ENCODE measurements at regions not wholly inside any gene's neighbourhood (a gene's known extent, or its start where the extent isn't known, plus 50 kb on each side); places are given as distances from the start of the nearest gene placed in this dataset.

DNA sequence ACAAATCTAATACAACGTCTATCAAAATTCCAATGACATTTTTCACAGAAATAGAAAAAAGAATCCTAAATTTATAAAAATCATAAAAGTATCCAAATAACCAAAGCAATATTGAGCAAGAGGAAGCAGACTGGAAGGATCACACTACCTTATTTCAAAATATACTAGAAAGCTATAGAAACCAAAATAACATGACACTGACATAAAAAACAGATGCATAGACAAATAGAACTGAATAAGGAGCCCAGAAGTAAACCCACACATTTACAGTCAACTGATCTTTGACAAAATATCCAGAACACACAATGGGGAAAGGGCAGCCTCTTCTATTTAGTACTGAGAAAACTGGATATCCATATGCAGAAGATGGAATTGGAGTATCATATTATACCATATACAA, 217.5 kb downstream of the MACC1 start:
- Histone ChIP-seq H2AK5ac (ENCODE audit: low read depth, low read length) (no peak overlapping the region), H3K23ac (ENCODE audit: insufficient read length) (no peak overlapping the region), H3K56ac (replicated peaks; ENCODE audit: insufficient read length, low read depth, low read length) (no peak overlapping the region), H4K20me1 (replicated peaks in 1 of 2; ENCODE audit: control insufficient read depth in 1 of 2, insufficient read depth in 2 of 2, low read length in 2 of 2) (no peaks in the 10 kb centered on the region), H3K4me1 (replicated peaks in 1 of 4; ENCODE audit: control insufficient read depth in 3 of 4, insufficient read depth in 4 of 4, low read length in 3 of 4) (no peaks in the 10 kb centered on the region), H2BK5ac (ENCODE audit: low read depth, low read length) (no peak overlapping the region), H3K27me3 (replicated peaks in 1 of 4; ENCODE audit: control insufficient read depth in 3 of 4, extremely low read depth in 1 of 4, insufficient read depth in 3 of 4, low read length in 3 of 4) (no peaks in the 10 kb centered on the region), H4K8ac (ENCODE audit: extremely low read depth, insufficient read depth, low read length) (no peak overlapping the region), H3K79me1 (ENCODE audit: low read depth, low read length) (no peaks in the 10 kb centered on the region), H2BK12ac (ENCODE audit: low read depth, low read length) (no peak overlapping the region), H3K4me2 (ENCODE audit: insufficient read depth in 1 of 2, low read depth in 2 of 2, low read length in 2 of 2) (no peak overlapping the region), H4K5ac (ENCODE audit: insufficient read length, low read depth, low read length) (no peak overlapping the region), H3K23me2 (ENCODE audit: low read depth, low read length) (no peaks in the 10 kb centered on the region), H3K18ac (ENCODE audit: extremely low read depth, low read length) (no peak overlapping the region), H3K9me3 (ENCODE audit: insufficient read depth in 2 of 2, low read depth in 1 of 2, low read length in 1 of 2) (no peaks in the 10 kb centered on the region), H2BK120ac (replicated peaks; ENCODE audit: low read depth, low read length) (no peak overlapping the region), H3K4me3 (ENCODE audit: extremely low read depth in 1 of 4, insufficient read depth in 2 of 4, low read depth in 3 of 4, low read length in 4 of 4) (no peak overlapping the region), H2AFZ (ENCODE audit: low read length) (no peak overlapping the region), H2BK20ac (ENCODE audit: low read length) (no peak overlapping the region), H3K36me3 (ENCODE audit: control insufficient read depth in 2 of 4, insufficient read depth in 4 of 4, low read length in 3 of 4) (peaks cover 0 to 4% (median 0%) of the 10 kb centered on the region in 4 experiments; a peak in 2 of 8 replicates), H4K91ac (replicated peaks; ENCODE audit: insufficient read length, low read length) (no peak overlapping the region), H3K27ac (ENCODE audit: low read depth, low read length) (no peak overlapping the region), H3K4ac (replicated peaks; ENCODE audit: insufficient read length, low read depth, low read length) (no peak overlapping the region), H3K9ac (replicated peaks in 1 of 4; ENCODE audit: extremely low read depth in 1 of 4, low read depth in 3 of 4, low read length in 3 of 4) (no peak overlapping the region), H3K14ac (ENCODE audit: insufficient read length) (no peak overlapping the region), H3K79me2 (ENCODE audit: control insufficient read depth in 1 of 2, insufficient read depth in 2 of 2, low read length in 2 of 2) (peaks cover 0 to 10% of the 10 kb centered on the region in 2 experiments; a peak in 2 of 4 replicates), H2BK15ac (ENCODE audit: low read length) (no peak overlapping the region)
- FAIRE-seq (no peak), DNase-seq (ENCODE audit: low read depth in 1 of 2, low spot score in 2 of 2) (no peak)
- ChIA-PET POLR2A (ENCODE audit: partially characterized antibody) (no interaction called here), CTCF (ENCODE audit: partially characterized antibody) (interaction anchor here (0.6 kb wide), 1 partner anchor 536 kb away, joined by 3 read pairs; no protein-coding TSS in a partner anchor)
- 92% methylated on average over 1 of the region's 1 CpG; no CpG with 5 or more reads in 1 of the 2 experiments for WGBS, 2 experiments (ENCODE audit: extremely low coverage in 1 of 2, insufficient coverage in 1 of 2, insufficient read length in 1 of 2, insufficient replicate concordance in 2 of 2, low coverage in 1 of 2, low lambda C conversion rate in 2 of 2, missing lambda C conversion rate in 1 of 2)
- TF ChIP-seq BCL11A (IDR thresholded peaks at IDR 0.05; ENCODE audit: low read depth in 2 of 2, low read length in 2 of 2), result no peak
- no peak for TF ChIP-seq BRCA1 (IDR thresholded peaks at IDR 0.05; ENCODE audit: low read depth, low read length)
- no peak for TF ChIP-seq RAD21 (IDR thresholded peaks at IDR 0.05 in 1 of 2, conservative IDR thresholded peaks at IDR 0.05 in 1 of 2; ENCODE audit: low read depth in 2 of 2, low read length in 2 of 2)
- TF ChIP-seq RFX5 (IDR thresholded peaks at IDR 0.05; ENCODE audit: borderline replicate concordance, low read depth, low read length), result no peak
- TF ChIP-seq, protein P1, sequence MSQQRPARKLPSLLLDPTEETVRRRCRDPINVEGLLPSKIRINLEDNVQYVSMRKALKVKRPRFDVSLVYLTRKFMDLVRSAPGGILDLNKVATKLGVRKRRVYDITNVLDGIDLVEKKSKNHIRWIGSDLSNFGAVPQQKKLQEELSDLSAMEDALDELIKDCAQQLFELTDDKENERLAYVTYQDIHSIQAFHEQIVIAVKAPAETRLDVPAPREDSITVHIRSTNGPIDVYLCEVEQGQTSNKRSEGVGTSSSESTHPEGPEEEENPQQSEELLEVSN (IDR thresholded peaks at IDR 0.05), result no peak
- no peak for TF ChIP-seq TEAD4 (IDR thresholded peaks at IDR 0.05; ENCODE audit: low read depth, low read length)
- TF ChIP-seq USF2 (IDR thresholded peaks at IDR 0.05; ENCODE audit: low read length), result no peak
- no peak for TF ChIP-seq CHD1 (IDR thresholded peaks at IDR 0.05; ENCODE audit: low read depth, low read length)
- no peak for TF ChIP-seq NRF1 (IDR thresholded peaks at IDR 0.05; ENCODE audit: low read depth, low read length)
- no peak for TF ChIP-seq MAX (IDR thresholded peaks at IDR 0.05)
- no peak for TF ChIP-seq SIN3A (conservative IDR thresholded peaks at IDR 0.05 in 1 of 2, IDR thresholded peaks at IDR 0.05 in 1 of 2; ENCODE audit: low read depth in 1 of 2, low read length in 2 of 2)
- TF ChIP-seq HDAC2 (IDR thresholded peaks at IDR 0.05; ENCODE audit: borderline replicate concordance in 1 of 2, low read depth in 2 of 2, low read length in 2 of 2), result no peak

Measured in H1 (cell line).